Neural progenitor cell (in vitro differentiated cells): ENCODE measurements at regions not wholly inside any gene's neighbourhood (a gene's known extent, or its start where the extent isn't known, plus 50 kb on each side); places are given as distances from the start of the nearest gene placed in this dataset.

Experiments
- DNase-seq: peaks from one replicate; pipeline ENCODE4 v3.0.0-alpha.2; 2016; ENCODE audit warnings: low spot score
- H2AFZ ChIP-seq: fragments of 200-600 bp; sonication (generic); replicated peaks from 2 replicates; pipeline ENCODE4 v1.6.1; 2016; ENCODE audit warnings: antibody characterized with exemption
- H3F3A ChIP-seq: fragments of 200-600 bp; sonication (generic); 2 replicates; pipeline ENCODE4 v1.6.1; 2016; ENCODE audit warnings: antibody characterized with exemption, low read depth
- H3K27ac ChIP-seq: fragments of 200-600 bp; sonication (generic); 2 replicates; pipeline ENCODE4 v1.5.1; 2016; ENCODE audit warnings: mild to moderate bottlenecking
- H3K27me3 ChIP-seq: fragments of 200-600 bp; sonication (generic); 2 replicates; pipeline ENCODE4 v1.6.1; 2016; ENCODE audit warnings: mild to moderate bottlenecking, moderate library complexity
- H3K36me3 ChIP-seq: fragments of 200-600 bp; sonication (generic); 2 replicates; pipeline ENCODE4 v1.5.1; 2016
- H3K4me1 ChIP-seq: fragments of 200-600 bp; sonication (generic); 2 replicates; pipeline ENCODE4 v1.6.1; 2016; ENCODE audit warnings: mixed run types
- H3K4me2 ChIP-seq: fragments of 200-600 bp; sonication (generic); 2 replicates; pipeline ENCODE4 v1.6.1; 2016
- H3K4me3 ChIP-seq: fragments of 200-600 bp; sonication (generic); 2 replicates; pipeline ENCODE4 v1.5.1; 2016
- H3K79me2 ChIP-seq: fragments of 200-600 bp; sonication (generic); 2 replicates; pipeline ENCODE4 v1.6.1; 2016; ENCODE audit warnings: low read depth
- H3K9ac ChIP-seq: fragments of 200-600 bp; sonication (generic); 2 replicates; pipeline ENCODE4 v1.6.1; 2016
- H3K9me3 ChIP-seq: fragments of 200-600 bp; sonication (generic); 2 replicates; pipeline ENCODE4 v1.5.1; 2016; ENCODE audit warnings: low read depth
- H4K20me1 ChIP-seq: fragments of 200-600 bp; sonication (generic); 2 replicates; pipeline ENCODE4 v1.6.1; 2016; ENCODE audit warnings: low read depth
- H3K27ac Mint-ChIP-seq: 3 replicates; pipeline ENCODE4 v1.8.0; 2021; ENCODE audit warnings: mixed read lengths
- H3K27me3 Mint-ChIP-seq: 2 replicates; pipeline ENCODE4 v1.8.0; 2022; ENCODE audit warnings: low read depth, mild to moderate bottlenecking, inconsistent platforms, moderate library complexity, mixed read lengths; ENCODE audit not compliant: insufficient read depth
- H3K36me3 Mint-ChIP-seq: 3 replicates; pipeline ENCODE4 v1.8.0; 2021; ENCODE audit warnings: mixed read lengths
- H3K4me1 Mint-ChIP-seq: 3 replicates; pipeline ENCODE4 v1.8.0; 2021; ENCODE audit warnings: mixed read lengths
- H3K4me3 Mint-ChIP-seq: 3 replicates; pipeline ENCODE4 v1.8.0; 2021; ENCODE audit warnings: mild to moderate bottlenecking, moderate library complexity, mixed read lengths
- H3K9me3 Mint-ChIP-seq: 3 replicates; pipeline ENCODE4 v1.8.0; 2020; ENCODE audit warnings: mixed read lengths
- EZH2 ChIP-seq: fragments of 200-600 bp; sonication (generic); IDR thresholded peaks from 2 replicates; pipeline ENCODE4 v1.6.1; 2017; ENCODE audit warnings: antibody characterized with exemption, mild to moderate bottlenecking, moderate library complexity
- EZH2phosphoT487 ChIP-seq: fragments of 200-600 bp; sonication (generic); IDR thresholded peaks from 2 replicates; pipeline ENCODE4 v1.6.1; 2017; ENCODE audit warnings: antibody characterized with exemption
- TF ChIP-seq, protein P1 (sequence below): fragments of 200-600 bp; sonication (generic); IDR thresholded peaks from 2 replicates; pipeline ENCODE4 v1.5.1; 2017; ENCODE audit warnings: antibody characterized with exemption, mild to moderate bottlenecking

DNA sequence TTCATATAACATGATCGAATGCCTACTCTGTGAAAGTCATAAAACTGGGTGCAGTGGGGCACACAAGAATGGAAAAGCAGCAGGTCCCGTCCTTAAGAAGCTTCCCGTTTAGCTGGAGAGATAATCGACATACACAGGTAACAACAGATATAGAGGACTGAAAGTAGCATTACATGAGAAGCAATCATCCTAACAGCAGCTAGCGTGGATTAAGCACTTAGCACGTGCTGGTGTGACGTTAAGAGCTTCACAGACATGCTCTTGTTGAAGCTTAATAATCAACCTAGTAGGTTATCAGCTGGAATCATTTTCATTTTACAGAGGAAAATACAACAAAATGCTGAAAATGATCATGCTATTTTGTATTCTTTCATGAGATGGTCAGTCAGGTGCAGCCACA is 184.8 kb downstream of the GPAM start:
- no peaks in the 10 kb centered on the region for H3K27me3 ChIP-seq
- DNase-seq: no peak
- H3K4me3 ChIP-seq: no peak overlapping the region
- H3K9me3 ChIP-seq: no peaks in the 10 kb centered on the region
- no peak overlapping the region for H2AFZ ChIP-seq
- Mint-ChIP-seq H3K4me3 (no peak overlapping the region), H3K36me3 (no peaks in the 10 kb centered on the region), H3K27ac (peak overlapping the region; percentile 16), H3K4me1 (peaks cover 16% of the 10 kb centered on the region), H3K9me3 (peaks cover 2% of the 10 kb centered on the region), H3K27me3 (no peaks in the 10 kb centered on the region)
- H3K36me3 ChIP-seq: no peaks in the 10 kb centered on the region
- H3F3A ChIP-seq: peaks cover 12% of the 10 kb centered on the region
- TF ChIP-seq EZH2phosphoT487 (no peak), EZH2 (no peak)
- TF ChIP-seq, protein P1, sequence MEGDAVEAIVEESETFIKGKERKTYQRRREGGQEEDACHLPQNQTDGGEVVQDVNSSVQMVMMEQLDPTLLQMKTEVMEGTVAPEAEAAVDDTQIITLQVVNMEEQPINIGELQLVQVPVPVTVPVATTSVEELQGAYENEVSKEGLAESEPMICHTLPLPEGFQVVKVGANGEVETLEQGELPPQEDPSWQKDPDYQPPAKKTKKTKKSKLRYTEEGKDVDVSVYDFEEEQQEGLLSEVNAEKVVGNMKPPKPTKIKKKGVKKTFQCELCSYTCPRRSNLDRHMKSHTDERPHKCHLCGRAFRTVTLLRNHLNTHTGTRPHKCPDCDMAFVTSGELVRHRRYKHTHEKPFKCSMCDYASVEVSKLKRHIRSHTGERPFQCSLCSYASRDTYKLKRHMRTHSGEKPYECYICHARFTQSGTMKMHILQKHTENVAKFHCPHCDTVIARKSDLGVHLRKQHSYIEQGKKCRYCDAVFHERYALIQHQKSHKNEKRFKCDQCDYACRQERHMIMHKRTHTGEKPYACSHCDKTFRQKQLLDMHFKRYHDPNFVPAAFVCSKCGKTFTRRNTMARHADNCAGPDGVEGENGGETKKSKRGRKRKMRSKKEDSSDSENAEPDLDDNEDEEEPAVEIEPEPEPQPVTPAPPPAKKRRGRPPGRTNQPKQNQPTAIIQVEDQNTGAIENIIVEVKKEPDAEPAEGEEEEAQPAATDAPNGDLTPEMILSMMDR: no peak
- H3K27ac ChIP-seq: no peak overlapping the region
- no peaks in the 10 kb centered on the region for H3K79me2 ChIP-seq
- H3K9ac ChIP-seq: no peak overlapping the region
- no peaks in the 10 kb centered on the region for H4K20me1 ChIP-seq
- H3K4me2 ChIP-seq: peak overlapping the region; percentile 61
- H3K4me1 ChIP-seq: peaks cover 14% of the 10 kb centered on the region

DNA sequence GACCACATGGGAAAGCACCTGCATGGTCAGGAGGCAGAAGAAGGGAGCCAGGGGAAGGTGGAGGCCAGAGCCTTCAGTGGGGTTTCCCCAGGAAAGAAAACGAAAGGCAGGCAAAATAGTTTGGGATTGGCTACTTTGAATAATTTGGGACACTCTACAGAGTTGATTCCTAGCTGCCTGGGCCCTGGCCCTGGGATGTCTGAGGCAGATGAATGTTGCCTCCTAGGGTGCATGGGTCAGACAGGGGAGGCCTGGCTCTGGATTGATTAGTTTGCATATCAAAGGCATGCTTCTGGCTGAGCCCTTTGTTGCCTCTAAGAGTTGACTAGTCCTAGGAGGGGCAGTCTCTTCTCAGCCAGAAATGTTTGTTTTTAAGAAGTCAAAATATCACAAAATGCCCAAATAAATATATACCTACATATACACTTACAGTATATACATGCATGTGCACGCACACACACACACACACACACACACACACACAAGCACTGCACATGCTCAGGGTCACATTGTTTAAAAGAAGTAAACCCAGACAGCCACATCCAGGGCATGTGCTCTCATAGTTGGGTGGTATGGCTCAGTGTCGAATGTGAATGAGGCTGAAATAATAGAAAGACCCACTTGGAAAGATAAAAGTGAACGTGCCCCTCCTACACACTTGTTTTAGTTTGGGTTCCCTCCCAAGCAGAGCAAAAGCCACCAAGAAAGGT is 184.2 kb downstream of the GPAM start:
- H3K27me3 ChIP-seq: no peaks in the 10 kb centered on the region
- no peaks in the 10 kb centered on the region for H3K9me3 ChIP-seq
- peak overlapping the region; percentile 48 for H2AFZ ChIP-seq
- Mint-ChIP-seq H3K27ac (peak overlapping the region; percentile 25), H3K9me3 (peaks cover 2% of the 10 kb centered on the region), H3K4me3 (no peak overlapping the region), H3K27me3 (no peaks in the 10 kb centered on the region), H3K36me3 (no peaks in the 10 kb centered on the region), H3K4me1 (peaks cover 16% of the 10 kb centered on the region)
- no peaks in the 10 kb centered on the region for H3K36me3 ChIP-seq
- peak overlapping the region; percentile 61 for H3K4me2 ChIP-seq
- no peaks in the 10 kb centered on the region for H4K20me1 ChIP-seq
- peaks cover 12% of the 10 kb centered on the region for H3F3A ChIP-seq
- peaks cover 14% of the 10 kb centered on the region for H3K4me1 ChIP-seq
- H3K27ac ChIP-seq: no peak overlapping the region
- H3K4me3 ChIP-seq: no peak overlapping the region
- H3K79me2 ChIP-seq: no peaks in the 10 kb centered on the region
- H3K9ac ChIP-seq: no peak overlapping the region
- TF ChIP-seq EZH2: no peak
- TF ChIP-seq EZH2phosphoT487: no peak
- TF ChIP-seq, protein P1: no peak
- peak; percentile 72 for DNase-seq

DNA sequence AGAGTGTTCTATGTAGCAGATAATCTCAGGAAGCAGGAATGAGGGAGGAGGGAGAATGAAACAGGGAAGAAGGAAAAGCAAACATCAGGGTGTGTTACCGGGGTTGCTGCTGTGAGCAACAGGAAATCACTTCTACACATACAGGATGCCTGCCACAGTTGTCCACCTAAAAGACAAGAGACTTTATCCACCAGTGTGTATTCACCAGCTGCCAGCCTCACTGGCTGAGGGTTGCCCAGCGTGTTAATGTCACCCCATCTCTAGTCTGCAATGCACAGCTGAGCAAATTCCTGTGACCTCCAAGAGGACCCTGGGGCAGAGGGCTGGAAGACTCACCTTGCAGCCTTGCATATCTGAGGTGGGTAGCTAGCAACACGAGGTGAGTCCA is 183.7 kb downstream of the GPAM start:
- H3K4me1 ChIP-seq: peaks cover 14% of the 10 kb centered on the region
- peaks cover 12% of the 10 kb centered on the region for H3F3A ChIP-seq
- H3K4me3 ChIP-seq: no peak overlapping the region
- H3K79me2 ChIP-seq: no peaks in the 10 kb centered on the region
- no peaks in the 10 kb centered on the region for H4K20me1 ChIP-seq
- Mint-ChIP-seq H3K4me1 (peaks cover 16% of the 10 kb centered on the region), H3K4me3 (no peak overlapping the region), H3K27me3 (no peaks in the 10 kb centered on the region), H3K9me3 (peaks cover 2% of the 10 kb centered on the region), H3K36me3 (no peaks in the 10 kb centered on the region), H3K27ac (peak overlapping the region; percentile 25)
- H3K27me3 ChIP-seq: no peaks in the 10 kb centered on the region
- TF ChIP-seq, protein P1: no peak
- TF ChIP-seq EZH2 (no peak), EZH2phosphoT487 (no peak)
- no peaks in the 10 kb centered on the region for H3K36me3 ChIP-seq
- peak overlapping the region; percentile 48 for H2AFZ ChIP-seq
- H3K9me3 ChIP-seq: no peaks in the 10 kb centered on the region
- no peak overlapping the region for H3K27ac ChIP-seq
- no peak overlapping the region for H3K9ac ChIP-seq
- peak overlapping the region; percentile 31 for H3K4me2 ChIP-seq
- no peak for DNase-seq
